GM23338 (cell line): ENCODE measurements at regions not wholly inside any gene's neighbourhood (a gene's known extent, or its start where the extent isn't known, plus 50 kb on each side); places are given as distances from the start of the nearest gene placed in this dataset.

Experiments used
- ATAC-seq: fragments of 200-7000 bp; cut with Tn5 transposase; 3 replicates; pipeline ENCODE4 v1.9.1; 2020
- DNase-seq: peaks from one replicate; pipeline ENCODE4 v3.0.0-alpha.2; 2015; ENCODE audit warnings: low spot score
- H2AFZ ChIP-seq: fragments of 200-600 bp; sonication (generic); 2 replicates; pipeline ENCODE4 v1.8.0; 2016; ENCODE audit warnings: antibody characterized with exemption, mild to moderate bottlenecking, moderate library complexity
- H3F3A ChIP-seq: fragments of 200-600 bp; sonication (generic); replicated peaks from 2 replicates; pipeline ENCODE4 v1.8.0; 2017; ENCODE audit warnings: antibody characterized with exemption, mixed run types, low read depth
- H3K27ac ChIP-seq: fragments of 200-600 bp; sonication (generic); 2 replicates; pipeline ENCODE4 v1.6.1; 2016; ENCODE audit warnings: low read depth
- H3K27me3 ChIP-seq: fragments of 200-600 bp; sonication (generic); 2 replicates; pipeline ENCODE4 v1.8.0; 2016; ENCODE audit warnings: mild to moderate bottlenecking, mixed run types, moderate library complexity; ENCODE audit not compliant: insufficient read depth
- H3K36me3 ChIP-seq: fragments of 200-600 bp; sonication (generic); 2 replicates; pipeline ENCODE4 v1.8.0; 2016; ENCODE audit warnings: mild to moderate bottlenecking; ENCODE audit not compliant: insufficient read depth
- H3K4me1 ChIP-seq: fragments of 200-600 bp; sonication (generic); 2 replicates; pipeline ENCODE4 v1.8.0; 2016; ENCODE audit warnings: mild to moderate bottlenecking, moderate library complexity; ENCODE audit not compliant: insufficient read depth
- H3K4me2 ChIP-seq: fragments of 200-600 bp; sonication (generic); 2 replicates; pipeline ENCODE4 v1.7.1; 2017; ENCODE audit warnings: mixed run types
- H3K4me3 ChIP-seq: fragments of 200-600 bp; sonication (generic); 2 replicates; pipeline ENCODE4 v1.6.1; 2016; ENCODE audit warnings: mixed run types
- H3K79me2 ChIP-seq: fragments of 200-600 bp; sonication (generic); replicated peaks from 2 replicates; pipeline ENCODE4 v1.8.0; 2017; ENCODE audit warnings: mild to moderate bottlenecking; ENCODE audit not compliant: insufficient read depth
- H3K9me2 ChIP-seq: fragments of 200-600 bp; sonication (generic); 2 replicates; pipeline ENCODE4 v1.8.0; 2017; ENCODE audit not compliant: insufficient read depth
- H4K20me1 ChIP-seq: fragments of 200-600 bp; sonication (generic); replicated peaks from 2 replicates; pipeline ENCODE4 v1.8.0; 2017; ENCODE audit warnings: mild to moderate bottlenecking; ENCODE audit not compliant: insufficient read depth
- H3K27ac Mint-ChIP-seq: 2 replicates; pipeline ENCODE4 v1.8.0; 2020; ENCODE audit warnings: inconsistent platforms, mild to moderate bottlenecking, moderate library complexity, mixed read lengths
- H3K27me3 Mint-ChIP-seq: 3 replicates; pipeline ENCODE4 v1.8.0; 2022; ENCODE audit warnings: low read depth, mild to moderate bottlenecking, moderate library complexity, mixed read lengths, inconsistent platforms; ENCODE audit not compliant: insufficient read depth, poor library complexity
- H3K36me3 Mint-ChIP-seq: 3 replicates; pipeline ENCODE4 v1.8.0; 2021; ENCODE audit warnings: low read depth, mild to moderate bottlenecking, inconsistent platforms, moderate library complexity, mixed read lengths
- H3K4me1 Mint-ChIP-seq: 3 replicates; pipeline ENCODE4 v1.8.0; 2020; ENCODE audit warnings: mild to moderate bottlenecking, inconsistent platforms, mixed read lengths
- H3K4me3 Mint-ChIP-seq: 3 replicates; pipeline ENCODE4 v1.8.0; 2021; ENCODE audit warnings: moderate library complexity, mild to moderate bottlenecking, inconsistent platforms, mixed read lengths
- H3K9me3 Mint-ChIP-seq: 3 replicates; pipeline ENCODE4 v1.8.0; 2020; ENCODE audit warnings: moderate library complexity, mild to moderate bottlenecking, inconsistent platforms, mixed read lengths
- CREB1 ChIP-seq: fragments of 250-450 bp; sonication (Bioruptor Pico); IDR thresholded peaks from 2 replicates; pipeline ENCODE4 v1.5.0; 2020; ENCODE audit warnings: low read depth, mild to moderate bottlenecking, moderate library complexity
- EZH2 ChIP-seq: fragments of 200-600 bp; sonication (generic); IDR thresholded peaks from one replicate; pipeline ENCODE4 v1.8.0; 2017; ENCODE audit warnings: antibody characterized with exemption, mild to moderate bottlenecking, low read depth; ENCODE audit not compliant: unreplicated experiment
- EZH2phosphoT487 ChIP-seq: fragments of 200-600 bp; sonication (generic); IDR thresholded peaks from one replicate; pipeline ENCODE4 v1.8.1; 2018; ENCODE audit warnings: antibody characterized with exemption; ENCODE audit not compliant: unreplicated experiment
- JUNB ChIP-seq: IDR thresholded peaks from one replicate; pipeline ENCODE4 v1.6.1; 2016; ENCODE audit warnings: antibody characterized with exemption; ENCODE audit not compliant: unreplicated experiment
- NANOG ChIP-seq: IDR thresholded peaks from 2 replicates; pipeline ENCODE4 v1.6.1; 2016; ENCODE audit warnings: antibody characterized with exemption, borderline replicate concordance
- POLR2AphosphoS5 ChIP-seq: IDR thresholded peaks from 2 replicates; pipeline ENCODE4 v1.6.1; 2016; ENCODE audit warnings: antibody characterized with exemption, low read depth
- STAT1 ChIP-seq: IDR thresholded peaks from one replicate; pipeline ENCODE4 v1.6.1; 2016; ENCODE audit warnings: antibody characterized with exemption; ENCODE audit not compliant: unreplicated experiment
- ZNF114 ChIP-seq: fragments of 250-450 bp; sonication (Bioruptor Pico); IDR thresholded peaks from 2 replicates; pipeline ENCODE4 v1.5.0; 2020; ENCODE audit warnings: mild to moderate bottlenecking, moderate library complexity
- ZNF331 ChIP-seq: fragments of 250-450 bp; sonication (Bioruptor Pico); IDR thresholded peaks from 2 replicates; pipeline ENCODE4 v1.5.0; 2020; ENCODE audit warnings: low read depth, mild to moderate bottlenecking, moderate library complexity
- TF ChIP-seq, protein P1 (sequence below), 2 experiments: fragments of 200-600 bp in 1 of 2; sonication (generic) in 1 of 2; conservative IDR thresholded peaks; 2 replicates each; pipeline versions ENCODE4 v1.5.1 to v1.6.1; 2016 to 2017; ENCODE audit warnings: antibody characterized with exemption in 2 of 2, low read depth in 2 of 2, mild to moderate bottlenecking in 2 of 2, moderate library complexity in 1 of 2
- TF ChIP-seq, protein P2 (sequence below): IDR thresholded peaks from one replicate; pipeline ENCODE4 v1.6.1; 2018; ENCODE audit warnings: antibody characterized with exemption; ENCODE audit not compliant: unreplicated experiment
- TF ChIP-seq, protein P3 (sequence below): fragments of 250-450 bp; sonication (Bioruptor Pico); IDR thresholded peaks from 2 replicates; pipeline ENCODE4 v1.5.0; 2020; ENCODE audit warnings: mild to moderate bottlenecking, moderate library complexity
- TF ChIP-seq, protein P4 (sequence below): IDR thresholded peaks from 2 replicates; pipeline ENCODE4 v1.6.1; 2016; ENCODE audit warnings: antibody characterized with exemption

DNA sequence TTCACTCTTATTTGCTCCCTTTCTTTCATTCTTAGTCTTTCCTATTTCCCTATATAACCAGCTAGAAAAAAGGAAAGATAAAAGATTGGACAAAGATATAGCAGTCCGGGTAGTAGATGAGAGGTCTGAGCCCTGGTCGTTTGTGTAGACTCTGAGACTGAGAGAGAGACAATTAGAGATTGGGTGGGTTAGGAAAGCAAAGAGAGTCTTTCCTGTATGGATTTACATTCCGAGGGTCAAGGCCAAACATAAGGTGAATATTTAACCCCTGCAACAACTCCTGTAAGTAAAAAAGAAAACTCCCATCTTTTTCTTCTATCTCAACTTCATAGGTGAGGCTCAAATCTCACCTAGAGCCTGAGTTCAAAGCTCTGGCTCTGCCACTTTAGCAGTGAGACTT is 218.0 kb upstream of the FGGY start:
- Histone ChIP-seq H3K79me2 (no peaks in the 10 kb centered on the region), H2AFZ (no peak overlapping the region), H3K27me3 (no peaks in the 10 kb centered on the region), H4K20me1 (no peaks in the 10 kb centered on the region), H3K9me2 (0 out of 2 replicates have a peak, but pooled peaks cover 4% of the 10 kb centered on the region), H3K4me1 (peaks cover 53% of the 10 kb centered on the region), H3K4me2 (peak overlapping the region; percentile 56), H3K27ac (peak overlapping the region; percentile 97), H3K36me3 (no peaks in the 10 kb centered on the region), H3F3A (peaks cover 18% of the 10 kb centered on the region), H3K4me3 (peak overlapping the region; percentile 1)
- Mint-ChIP-seq H3K27ac (peak overlapping the region; percentile 94), H3K9me3 (no peaks in the 10 kb centered on the region), H3K27me3 (peaks cover 4% of the 10 kb centered on the region), H3K4me1 (peaks cover 63% of the 10 kb centered on the region), H3K36me3 (no peaks in the 10 kb centered on the region; the same call in 2 of the 3 replicates), H3K4me3 (peak overlapping the region; percentile 58; the same call in 2 of the 3 replicates)
- DNase-seq (peak; percentile 31), ATAC-seq (no peak; the same call in 2 of the 3 replicates)
- TF ChIP-seq CREB1 (CRISPR knock-in tag) (no peak), ZNF114 (CRISPR knock-in tag) (no peak), POLR2AphosphoS5 (no peak), NANOG (no peak), EZH2phosphoT487 (no peak), STAT1 (no peak), EZH2 (no peak), ZNF331 (CRISPR knock-in tag) (no peak), JUNB (no peak)
- TF ChIP-seq, protein P1, sequence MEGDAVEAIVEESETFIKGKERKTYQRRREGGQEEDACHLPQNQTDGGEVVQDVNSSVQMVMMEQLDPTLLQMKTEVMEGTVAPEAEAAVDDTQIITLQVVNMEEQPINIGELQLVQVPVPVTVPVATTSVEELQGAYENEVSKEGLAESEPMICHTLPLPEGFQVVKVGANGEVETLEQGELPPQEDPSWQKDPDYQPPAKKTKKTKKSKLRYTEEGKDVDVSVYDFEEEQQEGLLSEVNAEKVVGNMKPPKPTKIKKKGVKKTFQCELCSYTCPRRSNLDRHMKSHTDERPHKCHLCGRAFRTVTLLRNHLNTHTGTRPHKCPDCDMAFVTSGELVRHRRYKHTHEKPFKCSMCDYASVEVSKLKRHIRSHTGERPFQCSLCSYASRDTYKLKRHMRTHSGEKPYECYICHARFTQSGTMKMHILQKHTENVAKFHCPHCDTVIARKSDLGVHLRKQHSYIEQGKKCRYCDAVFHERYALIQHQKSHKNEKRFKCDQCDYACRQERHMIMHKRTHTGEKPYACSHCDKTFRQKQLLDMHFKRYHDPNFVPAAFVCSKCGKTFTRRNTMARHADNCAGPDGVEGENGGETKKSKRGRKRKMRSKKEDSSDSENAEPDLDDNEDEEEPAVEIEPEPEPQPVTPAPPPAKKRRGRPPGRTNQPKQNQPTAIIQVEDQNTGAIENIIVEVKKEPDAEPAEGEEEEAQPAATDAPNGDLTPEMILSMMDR (conservative IDR thresholded peaks at IDR 0.05; ENCODE audit: low read depth in 2 of 2) = no peak
- TF ChIP-seq, protein P2, sequence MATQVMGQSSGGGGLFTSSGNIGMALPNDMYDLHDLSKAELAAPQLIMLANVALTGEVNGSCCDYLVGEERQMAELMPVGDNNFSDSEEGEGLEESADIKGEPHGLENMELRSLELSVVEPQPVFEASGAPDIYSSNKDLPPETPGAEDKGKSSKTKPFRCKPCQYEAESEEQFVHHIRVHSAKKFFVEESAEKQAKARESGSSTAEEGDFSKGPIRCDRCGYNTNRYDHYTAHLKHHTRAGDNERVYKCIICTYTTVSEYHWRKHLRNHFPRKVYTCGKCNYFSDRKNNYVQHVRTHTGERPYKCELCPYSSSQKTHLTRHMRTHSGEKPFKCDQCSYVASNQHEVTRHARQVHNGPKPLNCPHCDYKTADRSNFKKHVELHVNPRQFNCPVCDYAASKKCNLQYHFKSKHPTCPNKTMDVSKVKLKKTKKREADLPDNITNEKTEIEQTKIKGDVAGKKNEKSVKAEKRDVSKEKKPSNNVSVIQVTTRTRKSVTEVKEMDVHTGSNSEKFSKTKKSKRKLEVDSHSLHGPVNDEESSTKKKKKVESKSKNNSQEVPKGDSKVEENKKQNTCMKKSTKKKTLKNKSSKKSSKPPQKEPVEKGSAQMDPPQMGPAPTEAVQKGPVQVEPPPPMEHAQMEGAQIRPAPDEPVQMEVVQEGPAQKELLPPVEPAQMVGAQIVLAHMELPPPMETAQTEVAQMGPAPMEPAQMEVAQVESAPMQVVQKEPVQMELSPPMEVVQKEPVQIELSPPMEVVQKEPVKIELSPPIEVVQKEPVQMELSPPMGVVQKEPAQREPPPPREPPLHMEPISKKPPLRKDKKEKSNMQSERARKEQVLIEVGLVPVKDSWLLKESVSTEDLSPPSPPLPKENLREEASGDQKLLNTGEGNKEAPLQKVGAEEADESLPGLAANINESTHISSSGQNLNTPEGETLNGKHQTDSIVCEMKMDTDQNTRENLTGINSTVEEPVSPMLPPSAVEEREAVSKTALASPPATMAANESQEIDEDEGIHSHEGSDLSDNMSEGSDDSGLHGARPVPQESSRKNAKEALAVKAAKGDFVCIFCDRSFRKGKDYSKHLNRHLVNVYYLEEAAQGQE = no peak
- TF ChIP-seq, protein P3, sequence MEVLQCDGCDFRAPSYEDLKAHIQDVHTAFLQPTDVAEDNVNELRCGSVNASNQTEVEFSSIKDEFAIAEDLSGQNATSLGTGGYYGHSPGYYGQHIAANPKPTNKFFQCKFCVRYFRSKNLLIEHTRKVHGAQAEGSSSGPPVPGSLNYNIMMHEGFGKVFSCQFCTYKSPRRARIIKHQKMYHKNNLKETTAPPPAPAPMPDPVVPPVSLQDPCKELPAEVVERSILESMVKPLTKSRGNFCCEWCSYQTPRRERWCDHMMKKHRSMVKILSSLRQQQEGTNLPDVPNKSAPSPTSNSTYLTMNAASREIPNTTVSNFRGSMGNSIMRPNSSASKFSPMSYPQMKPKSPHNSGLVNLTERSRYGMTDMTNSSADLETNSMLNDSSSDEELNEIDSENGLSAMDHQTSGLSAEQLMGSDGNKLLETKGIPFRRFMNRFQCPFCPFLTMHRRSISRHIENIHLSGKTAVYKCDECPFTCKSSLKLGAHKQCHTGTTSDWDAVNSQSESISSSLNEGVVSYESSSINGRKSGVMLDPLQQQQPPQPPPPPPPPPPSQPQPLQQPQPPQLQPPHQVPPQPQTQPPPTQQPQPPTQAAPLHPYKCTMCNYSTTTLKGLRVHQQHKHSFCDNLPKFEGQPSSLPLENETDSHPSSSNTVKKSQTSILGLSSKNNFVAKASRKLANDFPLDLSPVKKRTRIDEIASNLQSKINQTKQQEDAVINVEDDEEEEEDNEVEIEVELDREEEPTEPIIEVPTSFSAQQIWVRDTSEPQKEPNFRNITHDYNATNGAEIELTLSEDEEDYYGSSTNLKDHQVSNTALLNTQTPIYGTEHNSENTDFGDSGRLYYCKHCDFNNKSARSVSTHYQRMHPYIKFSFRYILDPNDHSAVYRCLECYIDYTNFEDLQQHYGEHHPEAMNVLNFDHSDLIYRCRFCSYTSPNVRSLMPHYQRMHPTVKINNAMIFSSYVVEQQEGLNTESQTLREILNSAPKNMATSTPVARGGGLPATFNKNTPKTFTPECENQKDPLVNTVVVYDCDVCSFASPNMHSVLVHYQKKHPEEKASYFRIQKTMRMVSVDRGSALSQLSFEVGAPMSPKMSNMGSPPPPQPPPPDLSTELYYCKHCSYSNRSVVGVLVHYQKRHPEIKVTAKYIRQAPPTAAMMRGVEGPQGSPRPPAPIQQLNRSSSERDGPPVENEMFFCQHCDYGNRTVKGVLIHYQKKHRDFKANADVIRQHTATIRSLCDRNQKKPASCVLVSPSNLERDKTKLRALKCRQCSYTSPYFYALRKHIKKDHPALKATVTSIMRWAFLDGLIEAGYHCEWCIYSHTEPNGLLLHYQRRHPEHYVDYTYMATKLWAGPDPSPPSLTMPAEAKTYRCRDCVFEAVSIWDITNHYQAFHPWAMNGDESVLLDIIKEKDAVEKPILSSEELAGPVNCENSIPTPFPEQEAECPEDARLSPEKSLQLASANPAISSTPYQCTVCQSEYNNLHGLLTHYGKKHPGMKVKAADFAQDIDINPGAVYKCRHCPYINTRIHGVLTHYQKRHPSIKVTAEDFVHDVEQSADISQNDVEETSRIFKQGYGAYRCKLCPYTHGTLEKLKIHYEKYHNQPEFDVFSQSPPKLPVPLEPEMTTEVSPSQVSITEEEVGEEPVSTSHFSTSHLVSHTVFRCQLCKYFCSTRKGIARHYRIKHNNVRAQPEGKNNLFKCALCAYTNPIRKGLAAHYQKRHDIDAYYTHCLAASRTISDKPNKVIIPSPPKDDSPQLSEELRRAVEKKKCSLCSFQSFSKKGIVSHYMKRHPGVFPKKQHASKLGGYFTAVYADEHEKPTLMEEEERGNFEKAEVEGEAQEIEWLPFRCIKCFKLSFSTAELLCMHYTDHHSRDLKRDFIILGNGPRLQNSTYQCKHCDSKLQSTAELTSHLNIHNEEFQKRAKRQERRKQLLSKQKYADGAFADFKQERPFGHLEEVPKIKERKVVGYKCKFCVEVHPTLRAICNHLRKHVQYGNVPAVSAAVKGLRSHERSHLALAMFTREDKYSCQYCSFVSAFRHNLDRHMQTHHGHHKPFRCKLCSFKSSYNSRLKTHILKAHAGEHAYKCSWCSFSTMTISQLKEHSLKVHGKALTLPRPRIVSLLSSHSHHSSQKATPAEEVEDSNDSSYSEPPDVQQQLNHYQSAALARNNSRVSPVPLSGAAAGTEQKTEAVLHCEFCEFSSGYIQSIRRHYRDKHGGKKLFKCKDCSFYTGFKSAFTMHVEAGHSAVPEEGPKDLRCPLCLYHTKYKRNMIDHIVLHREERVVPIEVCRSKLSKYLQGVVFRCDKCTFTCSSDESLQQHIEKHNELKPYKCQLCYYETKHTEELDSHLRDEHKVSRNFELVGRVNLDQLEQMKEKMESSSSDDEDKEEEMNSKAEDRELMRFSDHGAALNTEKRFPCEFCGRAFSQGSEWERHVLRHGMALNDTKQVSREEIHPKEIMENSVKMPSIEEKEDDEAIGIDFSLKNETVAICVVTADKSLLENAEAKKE (CRISPR knock-in tag) = no peak
- TF ChIP-seq, protein P4, sequence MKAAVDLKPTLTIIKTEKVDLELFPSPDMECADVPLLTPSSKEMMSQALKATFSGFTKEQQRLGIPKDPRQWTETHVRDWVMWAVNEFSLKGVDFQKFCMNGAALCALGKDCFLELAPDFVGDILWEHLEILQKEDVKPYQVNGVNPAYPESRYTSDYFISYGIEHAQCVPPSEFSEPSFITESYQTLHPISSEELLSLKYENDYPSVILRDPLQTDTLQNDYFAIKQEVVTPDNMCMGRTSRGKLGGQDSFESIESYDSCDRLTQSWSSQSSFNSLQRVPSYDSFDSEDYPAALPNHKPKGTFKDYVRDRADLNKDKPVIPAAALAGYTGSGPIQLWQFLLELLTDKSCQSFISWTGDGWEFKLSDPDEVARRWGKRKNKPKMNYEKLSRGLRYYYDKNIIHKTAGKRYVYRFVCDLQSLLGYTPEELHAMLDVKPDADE = no peak
